Ovary (tissue), 7 donors: ENCODE measurements at regions not wholly inside any gene's neighbourhood (a gene's known extent, or its start where the extent isn't known, plus 50 kb on each side); places are given as distances from the start of the nearest gene placed in this dataset.

Experiments
- DNase-seq, 5 donors: peaks; one replicate each; pipeline ENCODE4 v3.0.0-alpha.2; 2019 to 2020
- H3K27ac ChIP-seq, 2 donors: fragments of 200-600 bp; one replicate each; pipeline versions ENCODE4 v1.5.1 to v1.8.0; 2019 to 2022
- H3K27me3 ChIP-seq: fragments of 200-600 bp; one replicate; pipeline ENCODE4 v1.8.0; 2022
- H3K36me3 ChIP-seq: fragments of 200-600 bp; sonication (generic); one replicate; pipeline ENCODE4 v1.5.1; 2019
- H3K4me1 ChIP-seq: one replicate; pipeline ENCODE4 v1.8.1; 2013; ENCODE audit warnings: mild to moderate bottlenecking, moderate library complexity; ENCODE audit not compliant: insufficient read depth
- H3K4me3 ChIP-seq: fragments of 200-600 bp; sonication (generic); one replicate; pipeline ENCODE4 v1.5.1; 2017
- H3K9me3 ChIP-seq, 2 donors: fragments of 200-600 bp in 1 of 2; sonication (generic) in 1 of 2; one replicate each; pipeline versions ENCODE4 v1.5.1 to v1.8.1; 2013 to 2019; ENCODE audit warnings: mild to moderate bottlenecking in 1 of 2, moderate library complexity in 1 of 2
- EP300 ChIP-seq: sonication (generic); formaldehyde crosslinking; IDR thresholded peaks from one replicate; pipeline ENCODE4 v1.6.1; 2017; ENCODE audit warnings: antibody characterized with exemption
- POLR2A ChIP-seq: fragments of 450-650 bp; IDR thresholded peaks from one replicate; pipeline ENCODE4 v1.6.1; 2017; ENCODE audit warnings: antibody characterized with exemption, mild to moderate bottlenecking, moderate library complexity
- WGBS, 3 donors: extraction: QIAGEN DNeasy Blood & Tissue Kit in 1 of 3; methylation state at CpG; one replicate each; pipeline versions ENCODE4 v1.1.5 to v1.1.7; 2013 to 2017; 5-methylcytosine and 5-hydroxymethylcytosine counted together
- intact Hi-C, 4 donors: fragments of 100-400 bp; cut with DNase I; formaldehyde crosslinking; loops; one replicate each; pipeline versions ENCODE4 v1.11.0 to v1.15.1; 2022 to 2023
- TF ChIP-seq, protein P1 (sequence below), 3 donors: fragments of 450-650 bp in 2 of 3; fragments of 200-600 bp in 1 of 3; IDR thresholded peaks; one replicate each; pipeline versions ENCODE4 v1.5.1 to v1.8.0; 2016 to 2022; ENCODE audit warnings: antibody characterized with exemption in 3 of 3, mild to moderate bottlenecking in 1 of 3
- donor health status: DM: no; HTN: no; CAD: no; lungs with moderate emphysema.
- donor health status: DM: no; HTN: no; CAD: no.
- donor health status: Bipolar disorder and iron deficiency.
- donor health status: DM: no; HTN: no; CAD: no.
- donor health status: DM: yes; HTN: yes; CAD: no.

- no peak for TF ChIP-seq POLR2A
- no peak for TF ChIP-seq EP300
- TF ChIP-seq, protein P1, sequence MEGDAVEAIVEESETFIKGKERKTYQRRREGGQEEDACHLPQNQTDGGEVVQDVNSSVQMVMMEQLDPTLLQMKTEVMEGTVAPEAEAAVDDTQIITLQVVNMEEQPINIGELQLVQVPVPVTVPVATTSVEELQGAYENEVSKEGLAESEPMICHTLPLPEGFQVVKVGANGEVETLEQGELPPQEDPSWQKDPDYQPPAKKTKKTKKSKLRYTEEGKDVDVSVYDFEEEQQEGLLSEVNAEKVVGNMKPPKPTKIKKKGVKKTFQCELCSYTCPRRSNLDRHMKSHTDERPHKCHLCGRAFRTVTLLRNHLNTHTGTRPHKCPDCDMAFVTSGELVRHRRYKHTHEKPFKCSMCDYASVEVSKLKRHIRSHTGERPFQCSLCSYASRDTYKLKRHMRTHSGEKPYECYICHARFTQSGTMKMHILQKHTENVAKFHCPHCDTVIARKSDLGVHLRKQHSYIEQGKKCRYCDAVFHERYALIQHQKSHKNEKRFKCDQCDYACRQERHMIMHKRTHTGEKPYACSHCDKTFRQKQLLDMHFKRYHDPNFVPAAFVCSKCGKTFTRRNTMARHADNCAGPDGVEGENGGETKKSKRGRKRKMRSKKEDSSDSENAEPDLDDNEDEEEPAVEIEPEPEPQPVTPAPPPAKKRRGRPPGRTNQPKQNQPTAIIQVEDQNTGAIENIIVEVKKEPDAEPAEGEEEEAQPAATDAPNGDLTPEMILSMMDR (IDR thresholded peaks at IDR 0.05) = no peak
These were observed 470.6 kb upstream of the BCHE start for GRCh38 chr3:166307756-166308350.

DNA sequence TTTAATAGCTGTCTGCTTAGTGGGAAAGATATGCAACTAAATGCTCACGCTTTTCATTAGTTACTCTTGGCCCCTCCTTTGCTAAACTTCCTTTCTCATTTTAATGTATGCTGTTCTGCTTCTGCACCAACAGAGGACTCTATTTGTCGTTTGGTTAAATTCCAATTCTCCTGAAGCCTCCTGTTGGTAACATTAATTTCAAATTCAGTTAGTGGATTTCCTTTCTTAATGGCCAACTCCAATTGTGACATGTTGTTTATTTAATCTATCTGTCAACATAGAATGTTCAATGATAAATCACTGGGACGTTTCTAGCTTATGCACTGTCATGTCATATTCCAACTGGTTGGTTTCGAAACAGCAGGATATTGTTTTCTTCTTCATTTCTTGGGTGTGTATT lies 467.4 kb upstream of the BCHE start:
- Histone ChIP-seq H3K4me3 (no peak overlapping the region), H3K27ac (no peak overlapping the region), H3K4me1 (no peaks in the 10 kb centered on the region), H3K9me3 (no peaks in the 10 kb centered on the region), H3K27me3 (no peaks in the 10 kb centered on the region), H3K36me3 (no peaks in the 10 kb centered on the region)
- 67 to 75% (median 71%) methylated on average over 4 of the region's 4 CpGs for WGBS, 3 donors
- intact Hi-C loops = no loop called here
- TF ChIP-seq POLR2A (no peak), EP300 (no peak)
- TF ChIP-seq, protein P1 (IDR thresholded peaks at IDR 0.05) = no peak
- DNase-seq = no peak

More at GRCh38 chr3:166307756-166308350, 470.6 kb upstream of the BCHE start:
- H3K27ac ChIP-seq = no peak overlapping the region
- H3K4me1 ChIP-seq = no peaks in the 10 kb centered on the region
- DNase-seq = no peak
- H3K36me3 ChIP-seq = no peaks in the 10 kb centered on the region
- no peak overlapping the region for H3K4me3 ChIP-seq
- 19 to 49% (median 21%) methylated on average over 3 of the region's 3 CpGs for WGBS, 3 donors
- no peaks in the 10 kb centered on the region for H3K27me3 ChIP-seq
- H3K9me3 ChIP-seq = no peaks in the 10 kb centered on the region
- intact Hi-C loops = no loop called here

GRCh38 chr3:166303681-166304080 lies 466.5 kb upstream of the BCHE start:
- Histone ChIP-seq H3K36me3 (no peaks in the 10 kb centered on the region), H3K9me3 (no peaks in the 10 kb centered on the region), H3K27me3 (no peaks in the 10 kb centered on the region), H3K27ac (no peak overlapping the region), H3K4me1 (no peaks in the 10 kb centered on the region), H3K4me3 (no peak overlapping the region)
- intact Hi-C loops = no loop called here
- TF ChIP-seq, protein P1 (IDR thresholded peaks at IDR 0.05) = no peak
- TF ChIP-seq POLR2A = no peak
- no peak for TF ChIP-seq EP300
- DNase-seq = no peak

- no peak for DNase-seq
- intact Hi-C loops = no loop called here
- no peak for TF ChIP-seq POLR2A
- WGBS, 3 donors = 51 to 80% (median 77%) methylated on average over 2 of the region's 2 CpGs
- Histone ChIP-seq H3K9me3 (no peaks in the 10 kb centered on the region), H3K4me1 (no peaks in the 10 kb centered on the region), H3K27ac (no peak overlapping the region), H3K36me3 (no peaks in the 10 kb centered on the region), H3K27me3 (no peaks in the 10 kb centered on the region), H3K4me3 (no peak overlapping the region)
These were observed 465.1 kb upstream of the BCHE start for GRCh38 chr3:166302331-166302730.

GRCh38 chr3:166296179-166296783 lies 459.1 kb upstream of the BCHE start:
- WGBS, 3 donors = 61 to 69% (median 67%) methylated on average over 5 of the region's 5 CpGs
- TF ChIP-seq, protein P1 (IDR thresholded peaks at IDR 0.05) = no peak
- TF ChIP-seq EP300 (no peak), POLR2A (no peak)
- no peak overlapping the region for H3K4me3 ChIP-seq
- no peaks in the 10 kb centered on the region for H3K36me3 ChIP-seq
- H3K4me1 ChIP-seq = no peaks in the 10 kb centered on the region
- H3K9me3 ChIP-seq = no peaks in the 10 kb centered on the region
- intact Hi-C loops = no loop called here
- DNase-seq = no peak
- H3K27ac ChIP-seq = no peak overlapping the region
- H3K27me3 ChIP-seq = no peaks in the 10 kb centered on the region
